Fibroblast of villous mesenchyme (primary cell): ENCODE measurements at regions not wholly inside any gene's neighbourhood (a gene's known extent, or its start where the extent isn't known, plus 50 kb on each side); places are given as distances from the start of the nearest gene placed in this dataset.

Experiments used
- DNase-seq: peaks from one replicate; pipeline ENCODE4 v3.0.0-alpha.2; 2010; ENCODE audit warnings: low read depth
- H3K4me3 ChIP-seq: 2 replicates; pipeline ENCODE4 v1.5.1; 2011; ENCODE audit warnings: low read depth, mild to moderate bottlenecking, low read length
- TF ChIP-seq, protein P1 (sequence below): IDR thresholded peaks from 2 replicates; pipeline ENCODE4 v1.5.1; 2012; ENCODE audit warnings: low read depth, mild to moderate bottlenecking, low read length; ENCODE audit not compliant: insufficient read depth

- TF ChIP-seq, protein P1, sequence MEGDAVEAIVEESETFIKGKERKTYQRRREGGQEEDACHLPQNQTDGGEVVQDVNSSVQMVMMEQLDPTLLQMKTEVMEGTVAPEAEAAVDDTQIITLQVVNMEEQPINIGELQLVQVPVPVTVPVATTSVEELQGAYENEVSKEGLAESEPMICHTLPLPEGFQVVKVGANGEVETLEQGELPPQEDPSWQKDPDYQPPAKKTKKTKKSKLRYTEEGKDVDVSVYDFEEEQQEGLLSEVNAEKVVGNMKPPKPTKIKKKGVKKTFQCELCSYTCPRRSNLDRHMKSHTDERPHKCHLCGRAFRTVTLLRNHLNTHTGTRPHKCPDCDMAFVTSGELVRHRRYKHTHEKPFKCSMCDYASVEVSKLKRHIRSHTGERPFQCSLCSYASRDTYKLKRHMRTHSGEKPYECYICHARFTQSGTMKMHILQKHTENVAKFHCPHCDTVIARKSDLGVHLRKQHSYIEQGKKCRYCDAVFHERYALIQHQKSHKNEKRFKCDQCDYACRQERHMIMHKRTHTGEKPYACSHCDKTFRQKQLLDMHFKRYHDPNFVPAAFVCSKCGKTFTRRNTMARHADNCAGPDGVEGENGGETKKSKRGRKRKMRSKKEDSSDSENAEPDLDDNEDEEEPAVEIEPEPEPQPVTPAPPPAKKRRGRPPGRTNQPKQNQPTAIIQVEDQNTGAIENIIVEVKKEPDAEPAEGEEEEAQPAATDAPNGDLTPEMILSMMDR: no peak
- H3K4me3 ChIP-seq: no peak overlapping the region
- DNase-seq: no peak
Observed at GRCh38 chr1:90314533-90314932, 319.6 kb downstream of the ZNF326 start.

GRCh38 chr1:90313778-90314177, 318.9 kb downstream of the ZNF326 start:
- DNase-seq: no peak
- TF ChIP-seq, protein P1: no peak
- H3K4me3 ChIP-seq: no peak overlapping the region

DNA sequence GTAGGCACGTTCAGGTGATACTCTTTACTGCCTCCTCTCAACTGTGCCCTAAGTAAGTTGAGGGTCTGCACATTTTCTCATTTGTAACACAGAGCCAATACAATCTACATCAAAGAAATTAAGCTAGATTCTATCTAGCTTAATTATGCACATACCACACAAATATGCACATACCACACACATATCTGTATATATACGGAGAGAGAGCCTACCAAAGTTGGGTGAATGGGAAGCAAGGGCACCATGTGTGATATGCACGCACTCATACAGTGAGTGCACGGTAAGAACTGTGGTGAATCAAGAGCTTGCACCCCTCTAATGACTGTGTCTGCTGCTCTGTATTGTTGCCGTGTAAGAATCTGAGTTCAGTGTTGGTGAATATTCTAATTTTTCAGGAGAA, 314.9 kb downstream of the ZNF326 start:
- TF ChIP-seq, protein P1: no peak
- no peak for DNase-seq
- no peak overlapping the region for H3K4me3 ChIP-seq

DNA sequence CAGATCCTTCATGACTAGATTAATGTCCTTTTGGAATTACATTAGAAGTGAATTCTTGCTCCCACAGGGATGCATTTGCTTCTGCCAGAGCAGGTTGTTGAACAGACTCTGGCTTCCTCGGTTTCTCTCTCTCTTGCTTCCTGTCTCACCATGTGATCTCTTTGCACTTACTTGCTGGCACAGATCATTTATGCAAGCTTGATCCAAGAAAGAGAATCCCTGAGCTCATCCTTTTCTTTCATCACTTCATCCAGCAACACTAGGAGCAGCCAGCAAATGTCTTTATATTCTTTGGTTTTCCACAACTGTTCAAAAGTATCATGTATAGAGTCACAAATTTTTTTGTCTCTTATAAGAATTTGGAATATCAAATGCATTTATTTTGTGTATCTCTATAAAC, 313.5 kb downstream of the ZNF326 start:
- TF ChIP-seq, protein P1: no peak
- DNase-seq: no peak
- no peak overlapping the region for H3K4me3 ChIP-seq

DNA sequence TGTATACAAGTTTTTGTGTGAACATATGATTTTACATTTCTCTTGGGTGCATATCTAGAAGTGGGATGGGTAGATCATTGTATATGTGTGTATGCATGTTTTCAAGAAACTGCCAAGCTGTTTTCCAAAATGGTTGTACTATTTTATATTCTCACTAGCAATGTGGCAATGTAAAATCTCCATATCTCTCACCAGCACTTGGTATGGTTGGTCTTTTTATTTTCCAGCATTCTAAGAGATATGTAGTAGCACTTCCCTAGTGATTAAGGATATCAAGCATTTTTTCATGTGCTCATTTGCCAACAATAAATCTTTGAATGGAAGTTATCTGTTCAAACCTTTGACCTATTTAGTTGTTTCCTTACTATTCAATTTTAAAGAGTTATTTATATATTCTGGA, 310.7 kb downstream of the ZNF326 start:
- H3K4me3 ChIP-seq: no peak overlapping the region
- TF ChIP-seq, protein P1: no peak
- no peak for DNase-seq

GRCh38 chr1:90296327-90296726, 301.4 kb downstream of the ZNF326 start:
- no peak for DNase-seq
- TF ChIP-seq, protein P1: no peak

GRCh38 chr1:90295534-90295933, 300.6 kb downstream of the ZNF326 start:
- TF ChIP-seq, protein P1: no peak
- no peak for DNase-seq
- H3K4me3 ChIP-seq: no peak overlapping the region

More at GRCh38 chr1:90296327-90296726, 301.4 kb downstream of the ZNF326 start:
- no peak overlapping the region for H3K4me3 ChIP-seq
